IMR-90 (cell line): ENCODE measurements at regions not wholly inside any gene's neighbourhood (a gene's known extent, or its start where the extent isn't known, plus 50 kb on each side); places are given as distances from the start of the nearest gene placed in this dataset.

Experiments used
- ATAC-seq: fragments of 200-7000 bp; cut with Tn5 transposase; 2 replicates; pipeline ENCODE4 v1.9.1; 2020; ENCODE audit warnings: low read depth, mild to moderate bottlenecking, moderate library complexity
- BruUV-seq: library from RNA; stranded (reverse); fragments of 400-500 nt; replicated peaks from 2 replicates; lab custom pipeline; 2021; lab: Mats Ljungman, UMichigan
- CTCF ChIA-PET: fragments of 300-600 bp; formaldehyde crosslinking; extraction: SDS; loops from one replicate; lab custom pipeline; 2021; ENCODE audit warnings: antibody characterized with exemption; lab: Yijun Ruan, JAX
- POLR2A ChIA-PET: fragments of 300-600 bp; sonication (Branson Sonifier 250); formaldehyde crosslinking; loops from one replicate; lab custom pipeline; 2022; ENCODE audit warnings: antibody characterized with exemption; ENCODE audit not compliant: unreplicated experiment; lab: Charles Lee
- DNase-seq: peaks from one replicate; pipeline ENCODE4 v3.0.0; 2013
- H2AFZ ChIP-seq: replicated peaks from 2 replicates; pipeline ENCODE3; 2013; ENCODE audit warnings: low read length, mild to moderate bottlenecking; ENCODE audit not compliant: poor library complexity
- H2AK5ac ChIP-seq: 2 replicates; pipeline ENCODE4 v1.6.1; 2013; ENCODE audit warnings: low read depth, low read length, inconsistent platforms
- H2AK9ac ChIP-seq: replicated peaks from 2 replicates; pipeline ENCODE3; 2013; ENCODE audit warnings: mild to moderate bottlenecking, low read depth, low read length, moderate library complexity; ENCODE audit not compliant: poor library complexity
- H2BK120ac ChIP-seq: 2 replicates; pipeline ENCODE4 v1.6.1; 2013; ENCODE audit warnings: low read depth, low read length, inconsistent platforms
- H2BK15ac ChIP-seq: 3 replicates; pipeline ENCODE4 v1.6.1; 2013; ENCODE audit warnings: low read depth, low read length, inconsistent platforms
- H2BK20ac ChIP-seq: 2 replicates; pipeline ENCODE4 v1.6.1; 2013; ENCODE audit warnings: low read depth, mild to moderate bottlenecking, inconsistent platforms, low read length, moderate library complexity
- H2BK5ac ChIP-seq: 2 replicates; pipeline ENCODE4 v1.6.1; 2013; ENCODE audit warnings: mild to moderate bottlenecking, low read depth, low read length, inconsistent platforms; ENCODE audit not compliant: poor library complexity, severe bottlenecking
- H3K14ac ChIP-seq: replicated peaks from 2 replicates; pipeline ENCODE4 v1.6.1; 2013; ENCODE audit warnings: low read depth, low read length, inconsistent platforms
- H3K18ac ChIP-seq: 2 replicates; pipeline ENCODE4 v1.6.1; 2013; ENCODE audit warnings: low read depth, low read length, control low read depth
- H3K23ac ChIP-seq: 2 replicates; pipeline ENCODE4 v1.6.1; 2013; ENCODE audit warnings: low read depth, low read length, inconsistent platforms
- H3K27ac ChIP-seq: 2 replicates; pipeline ENCODE4 v1.5.1; 2013; ENCODE audit warnings: mild to moderate bottlenecking, control low read depth, low read length; ENCODE audit not compliant: insufficient read depth
- H3K27me3 ChIP-seq: 2 replicates; pipeline ENCODE4 v1.6.1; 2013; ENCODE audit warnings: low read length; ENCODE audit not compliant: control insufficient read depth, insufficient read depth
- H3K36me3 ChIP-seq: 2 replicates; pipeline ENCODE4 v1.6.1; 2013; ENCODE audit warnings: low read length, mixed read lengths; ENCODE audit not compliant: control insufficient read depth, insufficient read depth
- H3K4ac ChIP-seq: 2 replicates; pipeline ENCODE4 v1.6.1; 2013; ENCODE audit warnings: low read depth, low read length, inconsistent platforms
- H3K4me1 ChIP-seq: 2 replicates; pipeline ENCODE4 v1.6.1; 2013; ENCODE audit warnings: low read length, mixed read lengths; ENCODE audit not compliant: control insufficient read depth, insufficient read depth
- H3K4me2 ChIP-seq: 2 replicates; pipeline ENCODE4 v1.6.1; 2013; ENCODE audit warnings: low read depth, mild to moderate bottlenecking, control low read depth, low read length, moderate library complexity
- H3K4me3 ChIP-seq: 2 replicates; pipeline ENCODE4 v1.5.1; 2013; ENCODE audit warnings: low read depth, mild to moderate bottlenecking, control low read depth, low read length, moderate library complexity; ENCODE audit not compliant: insufficient read depth
- H3K56ac ChIP-seq: 2 replicates; pipeline ENCODE4 v1.6.1; 2013; ENCODE audit warnings: low read length, inconsistent platforms; ENCODE audit not compliant: insufficient read depth; ENCODE audit errors: extremely low read depth
- H3K79me1 ChIP-seq, 2 experiments: 2 replicates each; pipeline ENCODE4 v1.6.1; 2013; ENCODE audit warnings: low read length in 2 of 2, inconsistent platforms in 1 of 2, low read depth in 1 of 2
- H3K9ac ChIP-seq: 2 replicates; pipeline ENCODE4 v1.6.1; 2013; ENCODE audit warnings: low read depth, low read length, control low read depth
- H3K9me1 ChIP-seq: 2 replicates; pipeline ENCODE4 v1.6.1; 2013; ENCODE audit warnings: low read length, inconsistent platforms; ENCODE audit not compliant: insufficient read depth
- H3K9me3 ChIP-seq: 2 replicates; pipeline ENCODE4 v1.6.1; 2013; ENCODE audit warnings: low read length; ENCODE audit not compliant: control insufficient read depth, insufficient read depth
- H4K20me1 ChIP-seq: 2 replicates; pipeline ENCODE4 v1.6.1; 2013; ENCODE audit warnings: low read length, inconsistent platforms; ENCODE audit not compliant: insufficient read depth
- H4K5ac ChIP-seq: 2 replicates; pipeline ENCODE4 v1.6.1; 2013; ENCODE audit warnings: mild to moderate bottlenecking, low read depth, low read length, control low read depth
- H4K8ac ChIP-seq, 2 experiments: 2 replicates each; pipeline ENCODE4 v1.6.1; 2013; ENCODE audit warnings: low read depth in 2 of 2, low read length in 2 of 2, control low read depth in 1 of 2, inconsistent platforms in 1 of 2
- H4K91ac ChIP-seq: 2 replicates; pipeline ENCODE4 v1.6.1; 2013; ENCODE audit warnings: low read depth, low read length, inconsistent platforms; ENCODE audit not compliant: insufficient read depth
- BHLHE40 ChIP-seq: fragments of 150-350 bp; IDR thresholded peaks from 2 replicates; pipeline ENCODE4 v1.6.1; 2016; ENCODE audit warnings: mild to moderate bottlenecking, low read depth, low read length
- CEBPB ChIP-seq: IDR thresholded peaks from 2 replicates; pipeline ENCODE4 v1.6.1; 2012; ENCODE audit warnings: low read depth, low read length, improper control_type of control experiment
- CHD1 ChIP-seq: IDR thresholded peaks from 2 replicates; pipeline ENCODE4 v1.6.1; 2012; ENCODE audit warnings: low read depth, low read length, improper control_type of control experiment
- ELK1 ChIP-seq: fragments of 150-350 bp; IDR thresholded peaks from 2 replicates; pipeline ENCODE4 v1.6.1; 2016; ENCODE audit warnings: low read depth, mild to moderate bottlenecking, low read length, moderate library complexity, borderline replicate concordance
- FOS ChIP-seq: fragments of 150-350 bp; IDR thresholded peaks from 2 replicates; pipeline ENCODE4 v1.6.1; 2016; ENCODE audit warnings: low read depth, low read length
- MAFK ChIP-seq: IDR thresholded peaks from 2 replicates; pipeline ENCODE4 v1.6.1; 2012; ENCODE audit warnings: low read depth, low read length, improper control_type of control experiment
- MAZ ChIP-seq: IDR thresholded peaks from 2 replicates; pipeline ENCODE4 v1.6.1; 2012; ENCODE audit warnings: low read depth, mild to moderate bottlenecking, low read length, improper control_type of control experiment, moderate library complexity, borderline replicate concordance
- MXI1 ChIP-seq: IDR thresholded peaks from 2 replicates; pipeline ENCODE4 v1.6.1; 2012; ENCODE audit warnings: low read depth, mild to moderate bottlenecking, low read length, moderate library complexity, borderline replicate concordance
- NFE2L2 ChIP-seq: fragments of 150-350 bp; IDR thresholded peaks from 2 replicates; pipeline ENCODE4 v1.6.1; 2016; ENCODE audit warnings: low read depth, mild to moderate bottlenecking, low read length
- POLR2A ChIP-seq: IDR thresholded peaks from 2 replicates; pipeline ENCODE4 v1.6.1; 2012; ENCODE audit warnings: mild to moderate bottlenecking, low read depth, low read length
- RAD21 ChIP-seq: IDR thresholded peaks from 2 replicates; pipeline ENCODE4 v1.6.1; 2012; ENCODE audit warnings: low read length, improper control_type of control experiment
- RCOR1 ChIP-seq: IDR thresholded peaks from 2 replicates; pipeline ENCODE4 v1.6.1; 2012; ENCODE audit warnings: mild to moderate bottlenecking, low read length, improper control_type of control experiment; ENCODE audit not compliant: insufficient replicate concordance
- RFX5 ChIP-seq: IDR thresholded peaks from 2 replicates; pipeline ENCODE4 v1.8.0; 2012; ENCODE audit warnings: low read depth, mild to moderate bottlenecking, low read length, moderate library complexity
- SMC3 ChIP-seq: fragments of 150-350 bp; IDR thresholded peaks from 2 replicates; pipeline ENCODE4 v1.6.1; 2016; ENCODE audit warnings: low read depth, mild to moderate bottlenecking, antibody characterized with exemption, low read length, moderate library complexity
- USF2 ChIP-seq: fragments of 150-350 bp; IDR thresholded peaks from 2 replicates; pipeline ENCODE4 v1.6.1; 2017; ENCODE audit warnings: mild to moderate bottlenecking, antibody characterized with exemption, low read length, low read depth
- WGBS, 2 experiments: methylation state at CpG; one replicate each; pipeline versions ENCODE4 v1.1.5 to v1.1.7; 2013; ENCODE audit warnings: missing lambda C conversion rate in 2 of 2; ENCODE audit not compliant: insufficient read length in 1 of 2; ENCODE audit errors: extremely low coverage in 2 of 2; 5-methylcytosine and 5-hydroxymethylcytosine counted together
- dilution Hi-C: fragments of 300-500 bp; cut with HindIII; formaldehyde crosslinking; loops from one replicate; pipeline ENCODE4 v1.14.3; 2018; ENCODE audit warnings: low sequenced_read_pairs; ENCODE audit not compliant: unreplicated experiment
- in situ Hi-C: fragments of 300-500 bp; cut with MboI; formaldehyde crosslinking; loops from 3 replicates; pipeline ENCODE4 v1.14.3; 2019; ENCODE audit warnings: low sequenced_read_pairs, inconsistent platforms, mixed read lengths
- intact Hi-C: fragments of 100-400 bp; cut with micrococcal nuclease; formaldehyde crosslinking; loops from 2 replicates; pipeline ENCODE4 v1.10.0; 2022
- TF ChIP-seq, protein P1 (sequence below): conservative IDR thresholded peaks from 2 replicates; pipeline ENCODE4 v1.5.1; 2012; ENCODE audit warnings: mild to moderate bottlenecking, low read depth, low read length, improper control_type of control experiment

DNA sequence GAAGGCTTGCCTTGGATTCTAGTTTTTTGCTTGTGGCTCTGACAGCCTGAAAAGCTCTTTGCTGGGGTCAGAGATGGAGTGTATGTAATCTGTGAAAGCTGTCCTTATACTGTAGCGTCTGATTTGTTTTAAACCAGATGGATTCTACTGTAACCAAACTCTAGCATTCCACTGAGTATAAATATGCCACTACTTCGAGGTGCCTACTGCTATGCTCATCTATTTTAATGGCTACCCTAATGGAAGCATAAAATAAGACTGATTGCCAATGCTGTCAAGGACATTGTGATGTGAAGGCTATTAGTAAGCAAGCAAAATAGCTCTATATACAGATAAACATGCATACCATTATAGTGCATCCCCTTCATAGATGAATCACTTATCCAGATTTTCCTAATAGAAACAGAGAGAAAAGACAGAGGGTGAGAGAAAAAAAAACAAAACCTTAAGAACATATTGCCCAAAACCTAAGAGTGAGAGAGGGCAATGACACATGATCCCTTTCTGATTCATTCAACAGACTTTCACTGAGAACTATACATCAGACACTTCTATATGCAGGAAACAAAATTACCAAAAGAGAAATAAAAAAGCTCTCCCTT lies 1025.8 kb upstream of the LCORL start:
- ATAC-seq (peak; percentile 11; the same call in 1 of the 2 replicates), DNase-seq (no peak)
- H2BK15ac ChIP-seq = no peak overlapping the region
- no peak overlapping the region for H3K4me2 ChIP-seq
- no peak overlapping the region for H3K56ac ChIP-seq
- no peak overlapping the region for H2BK20ac ChIP-seq
- no peaks in the 10 kb centered on the region for H3K9me1 ChIP-seq
- no peak overlapping the region for H3K18ac ChIP-seq
- H3K36me3 ChIP-seq = no peaks in the 10 kb centered on the region
- ChIA-PET CTCF (no interaction called here), POLR2A (no interaction called here)
- no peaks in the 10 kb centered on the region for H4K20me1 ChIP-seq
- TF ChIP-seq, protein P1, sequence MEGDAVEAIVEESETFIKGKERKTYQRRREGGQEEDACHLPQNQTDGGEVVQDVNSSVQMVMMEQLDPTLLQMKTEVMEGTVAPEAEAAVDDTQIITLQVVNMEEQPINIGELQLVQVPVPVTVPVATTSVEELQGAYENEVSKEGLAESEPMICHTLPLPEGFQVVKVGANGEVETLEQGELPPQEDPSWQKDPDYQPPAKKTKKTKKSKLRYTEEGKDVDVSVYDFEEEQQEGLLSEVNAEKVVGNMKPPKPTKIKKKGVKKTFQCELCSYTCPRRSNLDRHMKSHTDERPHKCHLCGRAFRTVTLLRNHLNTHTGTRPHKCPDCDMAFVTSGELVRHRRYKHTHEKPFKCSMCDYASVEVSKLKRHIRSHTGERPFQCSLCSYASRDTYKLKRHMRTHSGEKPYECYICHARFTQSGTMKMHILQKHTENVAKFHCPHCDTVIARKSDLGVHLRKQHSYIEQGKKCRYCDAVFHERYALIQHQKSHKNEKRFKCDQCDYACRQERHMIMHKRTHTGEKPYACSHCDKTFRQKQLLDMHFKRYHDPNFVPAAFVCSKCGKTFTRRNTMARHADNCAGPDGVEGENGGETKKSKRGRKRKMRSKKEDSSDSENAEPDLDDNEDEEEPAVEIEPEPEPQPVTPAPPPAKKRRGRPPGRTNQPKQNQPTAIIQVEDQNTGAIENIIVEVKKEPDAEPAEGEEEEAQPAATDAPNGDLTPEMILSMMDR = no peak
- TF ChIP-seq SMC3 (no peak), RFX5 (no peak), MAFK (no peak), RCOR1 (no peak), MXI1 (no peak), CEBPB (no peak), BHLHE40 (no peak), RAD21 (no peak), CHD1 (no peak), ELK1 (no peak), POLR2A (no peak), NFE2L2 (no peak), FOS (no peak), MAZ (no peak), USF2 (no peak)
- in situ Hi-C loops = no loop called here
- no peak overlapping the region for H2AK5ac ChIP-seq
- no CpG with 5 or more reads among the region's 2 CpGs for WGBS, 2 experiments
- no peak overlapping the region for H3K14ac ChIP-seq
- H4K8ac ChIP-seq = no peak overlapping the region
- dilution Hi-C loops = no loop called here
- no peak overlapping the region for H3K4me3 ChIP-seq
- H3K27me3 ChIP-seq = no peaks in the 10 kb centered on the region
- no peak overlapping the region for H2BK5ac ChIP-seq
- H3K79me1 ChIP-seq = no peaks in the 10 kb centered on the region
- no peak overlapping the region for H3K27ac ChIP-seq
- H3K4me1 ChIP-seq = no peaks in the 10 kb centered on the region
- H2AK9ac ChIP-seq = no peak overlapping the region
- H2BK120ac ChIP-seq = no peak overlapping the region
- no peaks in the 10 kb centered on the region for H3K9me3 ChIP-seq
- H4K91ac ChIP-seq = no peak overlapping the region
- H3K4ac ChIP-seq = no peak overlapping the region
- no TSS peak for BruUV-seq
- no peak overlapping the region for H2AFZ ChIP-seq
- no peak overlapping the region for H3K23ac ChIP-seq
- intact Hi-C loops = no loop called here
- H4K5ac ChIP-seq = no peak overlapping the region
- no peak overlapping the region for H3K9ac ChIP-seq
